Astrocyte of the spinal cord (primary cell): ENCODE measurements at regions not wholly inside any gene's neighbourhood (a gene's known extent, or its start where the extent isn't known, plus 50 kb on each side); places are given as distances from the start of the nearest gene placed in this dataset.

Source experiments
- DNase-seq: peaks from one replicate; pipeline ENCODE4 v3.0.0; 2011; ENCODE audit warnings: low read depth, low spot score
- H3K4me3 ChIP-seq: 2 replicates; pipeline ENCODE4 v1.5.1; 2011; ENCODE audit warnings: low read depth, mild to moderate bottlenecking, low read length, moderate library complexity
- CTCF ChIP-seq: IDR thresholded peaks from 2 replicates; pipeline ENCODE4 v1.5.1; 2012; ENCODE audit warnings: low read depth, mild to moderate bottlenecking, low read length, inconsistent platforms
- in situ Hi-C: cut with HindIII; loops from 2 replicates; pipeline ENCODE4 v1.10.0; 2017; ENCODE audit warnings: low sequenced_read_pairs

- in situ Hi-C loops: no loop called here
Observed at GRCh38 chr11:116657842-116658825, 114.7 kb downstream of the BUD13 start.

DNA sequence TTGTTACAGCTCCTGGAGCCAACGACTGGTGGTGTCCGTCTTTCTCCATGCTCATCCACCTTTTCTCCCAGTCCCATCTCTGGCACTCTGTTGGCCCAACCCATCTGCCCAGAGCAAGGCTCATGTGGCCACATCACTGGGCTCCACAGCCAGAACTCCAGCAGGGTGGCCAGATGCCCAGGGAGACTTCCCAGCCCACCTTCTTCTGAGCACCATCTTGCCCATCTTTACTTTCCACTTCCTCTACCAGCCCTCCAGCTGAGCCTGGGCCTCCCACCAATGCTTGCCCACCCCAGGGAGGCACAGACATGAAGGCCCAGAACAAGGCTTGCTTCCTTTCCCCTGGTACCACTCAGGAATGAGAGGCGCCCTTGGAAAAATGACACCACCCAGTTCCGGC is 116.8 kb downstream of the BUD13 start:
- DNase-seq: no peak
- TF ChIP-seq CTCF: no peak
- in situ Hi-C loops: no loop called here
- no peak overlapping the region for H3K4me3 ChIP-seq

More at GRCh38 chr11:116657842-116658825, 114.7 kb downstream of the BUD13 start:
- no peak for TF ChIP-seq CTCF
- no peak for DNase-seq
- no peak overlapping the region for H3K4me3 ChIP-seq

DNA sequence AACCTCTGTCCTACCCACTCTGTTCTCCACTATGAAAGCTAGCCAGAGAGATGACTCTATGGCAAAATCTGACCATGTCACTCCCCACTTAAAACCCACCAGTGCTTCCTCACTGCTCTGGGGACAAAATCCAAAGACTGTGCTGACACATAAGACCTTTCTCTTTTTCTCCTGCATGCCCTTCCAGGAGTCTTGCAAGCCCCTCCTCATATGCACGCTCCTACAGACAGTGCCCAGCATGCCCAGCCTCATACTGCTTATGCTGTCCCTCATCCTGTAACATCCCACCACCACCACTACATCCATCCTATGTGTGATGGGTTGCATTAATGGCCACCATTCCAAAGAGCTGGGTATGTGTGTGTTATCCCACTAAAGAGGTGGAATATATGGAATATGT is 118.3 kb downstream of the BUD13 start:
- DNase-seq: no peak
- no peak for TF ChIP-seq CTCF
- no peak overlapping the region for H3K4me3 ChIP-seq
- in situ Hi-C loops: no loop called here

- H3K4me3 ChIP-seq: no peak overlapping the region
- no peak for DNase-seq
- TF ChIP-seq CTCF: no peak
- in situ Hi-C loops: no loop called here
Observed at GRCh38 chr11:116653206-116653605, 119.6 kb downstream of the BUD13 start.

GRCh38 chr11:116651737-116652237 is 121.0 kb downstream of the BUD13 start:
- DNase-seq: no peak
- TF ChIP-seq CTCF: no peak
- in situ Hi-C loops: no loop called here
- no peak overlapping the region for H3K4me3 ChIP-seq

DNA sequence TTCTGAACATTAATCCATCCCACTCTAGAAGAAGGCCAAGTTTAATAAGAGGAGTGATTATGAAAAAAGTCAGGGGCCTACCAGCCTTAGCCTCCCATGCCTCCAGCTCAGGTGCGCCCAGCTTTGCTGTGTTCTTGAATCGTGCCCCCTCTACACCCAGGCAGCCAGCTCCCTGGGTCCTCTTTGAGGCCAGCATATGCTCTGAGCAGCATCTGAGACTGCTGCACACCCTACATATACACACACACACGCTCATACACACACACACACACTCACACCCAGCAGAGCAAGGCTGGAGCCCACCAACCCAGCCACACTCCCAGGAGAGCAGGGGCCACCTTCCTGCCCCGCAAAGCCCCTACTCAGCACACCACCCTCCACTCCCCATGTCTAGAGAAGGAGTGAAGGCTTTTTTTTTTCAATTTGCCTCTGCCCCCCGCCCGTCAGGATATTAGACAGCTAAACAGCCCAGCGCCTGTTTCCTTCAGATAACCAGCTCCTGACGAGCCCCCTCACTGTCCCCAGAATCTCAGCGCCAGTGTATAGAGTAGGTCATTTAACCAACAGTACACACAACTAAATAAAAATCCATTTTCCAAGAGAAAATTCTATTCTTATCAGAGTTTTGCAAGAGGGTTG is 121.6 kb downstream of the BUD13 start:
- in situ Hi-C loops: no loop called here
- no peak for TF ChIP-seq CTCF
- DNase-seq: no peak
- H3K4me3 ChIP-seq: no peak overlapping the region
